ENCODE measurements at regions not wholly inside any gene's neighbourhood (a gene's known extent, or its start where the extent isn't known, plus 50 kb on each side); places are given as distances from the start of the nearest gene placed in this dataset.

DNA sequence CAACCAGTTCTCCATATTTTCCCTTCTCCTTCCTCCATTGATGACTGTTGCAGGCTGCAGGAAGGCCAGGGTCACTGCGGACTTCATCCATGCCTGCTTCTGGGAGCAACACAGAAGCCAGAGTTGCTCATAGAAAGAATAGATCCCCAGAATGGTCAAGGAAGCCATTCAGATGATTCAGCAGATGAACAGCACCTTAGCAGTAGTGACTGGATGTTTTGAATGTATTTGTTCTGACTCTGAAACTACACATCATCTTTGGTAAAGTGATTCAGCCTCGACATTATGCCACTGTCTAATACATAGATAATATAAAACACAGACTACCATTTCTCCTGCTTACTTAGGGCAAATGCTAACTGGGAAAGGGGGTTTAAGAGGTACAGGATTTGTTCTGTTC is 411.6 kb downstream of the RND3 start:
- Histone ChIP-seq H2AK5ac (ENCODE audit: insufficient read length, low read length) (no peak overlapping the region), H3K4me1 (ENCODE audit: insufficient read depth, low read length) (no peaks in the 10 kb centered on the region), H3K18ac (ENCODE audit: insufficient read length, low read depth, low read length) (no peak overlapping the region), H3K9me3 (ENCODE audit: control insufficient read depth, low read depth, low read length) (no peaks in the 10 kb centered on the region), H3K79me1 (ENCODE audit: insufficient read depth, low read depth, low read length, poor library complexity, severe bottlenecking) (no peaks in the 10 kb centered on the region), H2BK5ac (ENCODE audit: insufficient read length, low read length) (no peak overlapping the region), H3K27ac (ENCODE audit: insufficient read length, low read depth, low read length) (no peak overlapping the region), H3K14ac (ENCODE audit: insufficient read depth, low read length) (no peak overlapping the region), H2BK20ac (ENCODE audit: low read depth, low read length, poor library complexity, severe bottlenecking) (no peak overlapping the region), H2AFZ (ENCODE audit: low read length) (no peak overlapping the region), H3K9ac (ENCODE audit: extremely low read depth, insufficient read length, low read length) (no peak overlapping the region), H3K23ac (ENCODE audit: insufficient read length, low read depth, low read length) (no peak overlapping the region), H3K56ac (ENCODE audit: insufficient read length, low read depth, low read length) (no peak overlapping the region), H4K91ac (ENCODE audit: insufficient read length, low read depth, low read length) (no peak overlapping the region), H2BK15ac (ENCODE audit: low read depth, low read length) (no peak overlapping the region), H4K5ac (ENCODE audit: insufficient read length, low read depth, low read length) (no peak overlapping the region), H4K20me1 (ENCODE audit: control insufficient read depth, insufficient read depth, insufficient read length) (no peaks in the 10 kb centered on the region), H3K27me3 (ENCODE audit: insufficient read depth, low read length) (no peaks in the 10 kb centered on the region), H2BK12ac (ENCODE audit: insufficient read length, low read depth, low read length) (no peak overlapping the region), H3T11ph (ENCODE audit: low read length) (no peak overlapping the region), H3K23me2 (ENCODE audit: insufficient read length, low read depth, low read length, poor library complexity, severe bottlenecking) (no peaks in the 10 kb centered on the region), H3K4ac (ENCODE audit: low read depth, low read length) (no peak overlapping the region), H4K8ac (replicated peaks; ENCODE audit: insufficient read length, low read depth, low read length) (no peak overlapping the region), H3K4me2 (ENCODE audit: insufficient read depth, insufficient read length, low read length) (no peak overlapping the region), H2BK120ac (ENCODE audit: low read depth, low read length, poor library complexity, severe bottlenecking) (no peak overlapping the region), H3K79me2 (ENCODE audit: insufficient read depth, low read length) (no peaks in the 10 kb centered on the region)
- Mint-ChIP-seq H3K27me3 (ENCODE audit: low read depth) (no peaks in the 10 kb centered on the region), H3K4me1 (no peaks in the 10 kb centered on the region), H3K9me3 (no peaks in the 10 kb centered on the region; a peak in 1 of 5 replicates), H3K27ac (no peak overlapping the region; a peak in 1 of 7 replicates), H3K4me3 (no peak overlapping the region), H3K36me3 (ENCODE audit: insufficient read depth in 1 of 3, low read depth in 3 of 3) (no peaks in the 10 kb centered on the region)
- TF ChIP-seq, protein P1, sequence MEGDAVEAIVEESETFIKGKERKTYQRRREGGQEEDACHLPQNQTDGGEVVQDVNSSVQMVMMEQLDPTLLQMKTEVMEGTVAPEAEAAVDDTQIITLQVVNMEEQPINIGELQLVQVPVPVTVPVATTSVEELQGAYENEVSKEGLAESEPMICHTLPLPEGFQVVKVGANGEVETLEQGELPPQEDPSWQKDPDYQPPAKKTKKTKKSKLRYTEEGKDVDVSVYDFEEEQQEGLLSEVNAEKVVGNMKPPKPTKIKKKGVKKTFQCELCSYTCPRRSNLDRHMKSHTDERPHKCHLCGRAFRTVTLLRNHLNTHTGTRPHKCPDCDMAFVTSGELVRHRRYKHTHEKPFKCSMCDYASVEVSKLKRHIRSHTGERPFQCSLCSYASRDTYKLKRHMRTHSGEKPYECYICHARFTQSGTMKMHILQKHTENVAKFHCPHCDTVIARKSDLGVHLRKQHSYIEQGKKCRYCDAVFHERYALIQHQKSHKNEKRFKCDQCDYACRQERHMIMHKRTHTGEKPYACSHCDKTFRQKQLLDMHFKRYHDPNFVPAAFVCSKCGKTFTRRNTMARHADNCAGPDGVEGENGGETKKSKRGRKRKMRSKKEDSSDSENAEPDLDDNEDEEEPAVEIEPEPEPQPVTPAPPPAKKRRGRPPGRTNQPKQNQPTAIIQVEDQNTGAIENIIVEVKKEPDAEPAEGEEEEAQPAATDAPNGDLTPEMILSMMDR (conservative IDR thresholded peaks at IDR 0.05), result no peak
- DNase-seq, result no peak
- no CpG with 5 or more reads among the region's 2 CpGs for WGBS (ENCODE audit: extremely low coverage, insufficient read length, low lambda C conversion rate)
